GM10266 (cell line): ENCODE measurements at regions not wholly inside any gene's neighbourhood (a gene's known extent, or its start where the extent isn't known, plus 50 kb on each side); places are given as distances from the start of the nearest gene placed in this dataset.

Experiments used
- DNase-seq: peaks from one replicate; pipeline ENCODE4 v3.0.0; 2012; ENCODE audit errors: extremely low spot score
- TF ChIP-seq, protein P1 (sequence below): IDR thresholded peaks from 2 replicates; pipeline ENCODE4 v1.5.1; 2012; ENCODE audit warnings: mild to moderate bottlenecking, low read depth; ENCODE audit not compliant: control insufficient read depth, insufficient read depth; ENCODE audit errors: missing control alignments

- TF ChIP-seq, protein P1, sequence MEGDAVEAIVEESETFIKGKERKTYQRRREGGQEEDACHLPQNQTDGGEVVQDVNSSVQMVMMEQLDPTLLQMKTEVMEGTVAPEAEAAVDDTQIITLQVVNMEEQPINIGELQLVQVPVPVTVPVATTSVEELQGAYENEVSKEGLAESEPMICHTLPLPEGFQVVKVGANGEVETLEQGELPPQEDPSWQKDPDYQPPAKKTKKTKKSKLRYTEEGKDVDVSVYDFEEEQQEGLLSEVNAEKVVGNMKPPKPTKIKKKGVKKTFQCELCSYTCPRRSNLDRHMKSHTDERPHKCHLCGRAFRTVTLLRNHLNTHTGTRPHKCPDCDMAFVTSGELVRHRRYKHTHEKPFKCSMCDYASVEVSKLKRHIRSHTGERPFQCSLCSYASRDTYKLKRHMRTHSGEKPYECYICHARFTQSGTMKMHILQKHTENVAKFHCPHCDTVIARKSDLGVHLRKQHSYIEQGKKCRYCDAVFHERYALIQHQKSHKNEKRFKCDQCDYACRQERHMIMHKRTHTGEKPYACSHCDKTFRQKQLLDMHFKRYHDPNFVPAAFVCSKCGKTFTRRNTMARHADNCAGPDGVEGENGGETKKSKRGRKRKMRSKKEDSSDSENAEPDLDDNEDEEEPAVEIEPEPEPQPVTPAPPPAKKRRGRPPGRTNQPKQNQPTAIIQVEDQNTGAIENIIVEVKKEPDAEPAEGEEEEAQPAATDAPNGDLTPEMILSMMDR: no peak
- DNase-seq: no peak
These were observed 176.9 kb upstream of the STT3B start for GRCh38 chr3:31355807-31356206.

- DNase-seq: no peak
- TF ChIP-seq, protein P1: no peak
These were observed 175.8 kb upstream of the STT3B start for GRCh38 chr3:31356941-31357340.

- DNase-seq: no peak
- TF ChIP-seq, protein P1: no peak
These were observed 175.3 kb upstream of the STT3B start for GRCh38 chr3:31357451-31357850.

GRCh38 chr3:31358473-31359070 lies 174.2 kb upstream of the STT3B start:
- no peak for DNase-seq

DNA sequence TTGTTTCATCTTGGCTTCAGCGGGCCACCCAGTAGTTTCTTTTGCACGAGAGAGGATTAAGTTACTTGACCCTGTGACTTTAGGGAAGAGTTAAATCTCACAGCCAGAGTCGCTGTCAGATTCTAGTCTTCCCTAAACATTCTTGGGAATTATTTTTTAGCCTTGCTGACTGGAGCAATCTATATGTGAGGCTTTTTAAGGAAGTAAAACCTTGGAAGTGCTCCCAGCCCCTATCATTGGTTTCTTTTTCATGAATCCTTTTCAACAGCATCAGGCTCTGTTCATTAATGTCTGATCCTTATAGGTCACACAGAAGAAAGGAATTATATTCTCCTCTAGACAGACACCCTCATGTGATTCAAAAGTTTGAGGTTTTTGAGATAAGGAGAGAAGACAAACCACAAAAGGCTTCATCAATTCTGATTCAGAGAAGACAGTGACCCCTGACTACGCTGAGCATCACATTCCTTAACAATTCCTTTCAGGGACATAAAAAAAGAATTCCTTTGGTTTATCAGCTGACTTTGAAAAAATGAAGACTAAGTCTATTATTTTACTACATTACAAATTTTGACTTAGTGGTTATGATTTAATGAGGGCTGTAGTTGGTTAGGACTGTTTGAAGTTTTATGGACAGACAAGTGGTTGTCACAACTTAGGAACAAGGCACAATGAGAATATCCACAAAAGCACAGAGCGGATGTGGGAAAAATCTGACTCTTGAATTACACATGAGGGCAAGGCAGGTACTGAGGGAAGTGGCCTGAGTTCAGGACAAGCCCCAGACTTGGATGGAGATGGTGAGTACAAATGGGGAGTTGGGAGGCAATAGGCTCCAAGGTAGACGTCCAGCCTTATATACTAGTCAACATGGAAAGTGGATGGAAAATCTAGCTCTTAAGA lies 171.1 kb upstream of the STT3B start:
- no peak for DNase-seq
- TF ChIP-seq, protein P1: no peak

More at GRCh38 chr3:31358473-31359070, 174.2 kb upstream of the STT3B start:
- TF ChIP-seq, protein P1: no peak

GRCh38 chr3:31364188-31364587 lies 168.5 kb upstream of the STT3B start:
- TF ChIP-seq, protein P1: no peak
- DNase-seq: no peak

DNA sequence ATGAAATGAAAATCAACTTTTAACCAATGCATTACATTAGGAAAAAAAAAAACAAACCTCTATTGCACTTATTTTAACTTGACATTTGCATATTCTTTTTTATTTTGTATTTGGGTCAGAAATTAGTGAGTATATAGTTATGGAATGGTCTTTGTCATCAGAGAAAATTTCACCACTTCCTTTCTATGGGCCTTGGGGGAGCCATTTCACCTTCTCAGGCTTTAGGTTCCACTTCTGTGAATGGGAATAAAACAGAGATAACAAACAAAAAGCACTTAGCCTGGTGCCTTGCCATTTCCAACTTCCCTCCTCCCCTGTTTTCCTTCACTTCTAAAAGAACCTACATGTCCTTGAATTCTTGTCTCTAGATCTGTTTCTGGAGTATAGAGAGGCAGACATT lies 168.0 kb upstream of the STT3B start:
- DNase-seq: no peak
- TF ChIP-seq, protein P1: no peak
